Tibial nerve (tissue), 3 donors: ENCODE measurements at regions not wholly inside any gene's neighbourhood (a gene's known extent, or its start where the extent isn't known, plus 50 kb on each side); places are given as distances from the start of the nearest gene placed in this dataset.

Experiments used
- POLR2A ChIP-seq, 2 donors: fragments of 450-650 bp; IDR thresholded peaks; one replicate each; pipeline ENCODE4 v1.6.1; 2017; ENCODE audit warnings: antibody characterized with exemption in 2 of 2, mild to moderate bottlenecking in 2 of 2, moderate library complexity in 2 of 2
- TF ChIP-seq, protein P1 (sequence below), 5 experiments: fragments of 200-600 bp in 3 of 5; fragments of 450-650 bp in 2 of 5; sonication (generic) in 3 of 5; IDR thresholded peaks; one replicate each; pipeline ENCODE4 v1.5.1; 2016 to 2019; ENCODE audit warnings: antibody characterized with exemption in 5 of 5, mild to moderate bottlenecking in 3 of 5, moderate library complexity in 2 of 5

DNA sequence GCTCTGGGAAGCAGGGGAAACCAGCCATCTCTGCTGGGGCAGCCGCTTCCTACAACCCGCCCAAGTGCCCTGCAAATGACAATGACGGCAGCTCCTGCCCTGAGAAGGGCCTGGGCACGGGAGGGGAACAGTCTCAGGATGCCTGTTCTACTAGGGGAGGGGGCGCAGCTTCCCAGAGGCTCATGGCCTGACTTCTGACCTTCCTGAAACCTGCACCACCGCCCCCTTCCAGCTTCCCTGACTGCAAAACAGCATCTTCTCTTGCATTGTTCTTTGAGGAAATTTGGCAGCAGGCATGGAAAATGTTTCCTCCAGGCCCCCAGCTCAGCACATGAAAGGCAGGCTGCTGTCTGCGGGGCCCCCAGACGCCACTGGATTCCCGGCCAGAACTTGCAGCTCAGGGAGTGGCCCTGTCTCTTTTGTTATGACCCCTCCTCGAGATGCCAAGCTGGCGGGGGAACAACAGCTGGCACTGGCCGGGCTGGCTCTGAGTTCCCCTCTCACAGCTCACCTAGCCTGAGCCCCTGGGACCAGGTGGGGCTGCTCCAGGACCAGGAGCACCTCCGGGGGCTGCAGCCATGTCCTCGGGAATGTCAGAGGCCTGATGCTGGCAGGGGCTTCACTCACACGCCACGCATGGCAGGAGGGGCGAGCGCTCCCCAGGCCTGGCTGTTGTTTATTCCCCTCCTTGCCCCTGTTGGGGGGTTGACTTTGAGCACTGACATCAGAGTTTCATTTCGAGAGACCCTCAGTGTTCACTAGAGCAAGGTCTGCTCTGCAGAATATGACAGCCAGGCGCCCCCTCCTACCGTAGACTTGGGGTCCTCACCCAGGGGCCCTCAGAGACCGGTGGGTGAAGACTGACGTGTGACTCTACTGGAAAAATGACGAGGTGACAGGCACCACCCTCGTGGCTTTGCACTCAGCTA, 62.7 kb downstream of the CALML3 start:
- TF ChIP-seq, protein P1, sequence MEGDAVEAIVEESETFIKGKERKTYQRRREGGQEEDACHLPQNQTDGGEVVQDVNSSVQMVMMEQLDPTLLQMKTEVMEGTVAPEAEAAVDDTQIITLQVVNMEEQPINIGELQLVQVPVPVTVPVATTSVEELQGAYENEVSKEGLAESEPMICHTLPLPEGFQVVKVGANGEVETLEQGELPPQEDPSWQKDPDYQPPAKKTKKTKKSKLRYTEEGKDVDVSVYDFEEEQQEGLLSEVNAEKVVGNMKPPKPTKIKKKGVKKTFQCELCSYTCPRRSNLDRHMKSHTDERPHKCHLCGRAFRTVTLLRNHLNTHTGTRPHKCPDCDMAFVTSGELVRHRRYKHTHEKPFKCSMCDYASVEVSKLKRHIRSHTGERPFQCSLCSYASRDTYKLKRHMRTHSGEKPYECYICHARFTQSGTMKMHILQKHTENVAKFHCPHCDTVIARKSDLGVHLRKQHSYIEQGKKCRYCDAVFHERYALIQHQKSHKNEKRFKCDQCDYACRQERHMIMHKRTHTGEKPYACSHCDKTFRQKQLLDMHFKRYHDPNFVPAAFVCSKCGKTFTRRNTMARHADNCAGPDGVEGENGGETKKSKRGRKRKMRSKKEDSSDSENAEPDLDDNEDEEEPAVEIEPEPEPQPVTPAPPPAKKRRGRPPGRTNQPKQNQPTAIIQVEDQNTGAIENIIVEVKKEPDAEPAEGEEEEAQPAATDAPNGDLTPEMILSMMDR (IDR thresholded peaks at IDR 0.05): no peak
- TF ChIP-seq POLR2A (IDR thresholded peaks at IDR 0.05): no peak
